Neuron (in vitro differentiated cells): ENCODE measurements at regions not wholly inside any gene's neighbourhood (a gene's known extent, or its start where the extent isn't known, plus 50 kb on each side); places are given as distances from the start of the nearest gene placed in this dataset.
A peak's percentile ranks its signal among the peaks of the same experiment; 100 is the strongest.

Source experiments
- H2AFZ ChIP-seq: one replicate; pipeline ENCODE4 v1.6.1; 2013; ENCODE audit warnings: low read depth, mild to moderate bottlenecking, inconsistent platforms, low read length, moderate library complexity
- H3K27me3 ChIP-seq: one replicate; pipeline ENCODE4 v1.6.1; 2013; ENCODE audit warnings: low read length; ENCODE audit not compliant: insufficient read depth
- H3K36me3 ChIP-seq: one replicate; pipeline ENCODE4 v1.6.1; 2013; ENCODE audit warnings: low read length; ENCODE audit not compliant: insufficient read depth
- H3K4me1 ChIP-seq: one replicate; pipeline ENCODE4 v1.6.1; 2013; ENCODE audit warnings: low read length; ENCODE audit not compliant: insufficient read depth
- H3K4me3 ChIP-seq: 2 replicates; pipeline ENCODE4 v1.5.1; 2013; ENCODE audit warnings: mild to moderate bottlenecking, low read length, moderate library complexity
- H3K9me3 ChIP-seq: one replicate; pipeline ENCODE4 v1.6.1; 2013; ENCODE audit warnings: low read length

- H3K27me3 ChIP-seq: no peaks in the 10 kb centered on the region
- H3K9me3 ChIP-seq: no peaks in the 10 kb centered on the region
- no peak overlapping the region for H3K4me3 ChIP-seq
- no peaks in the 10 kb centered on the region for H3K36me3 ChIP-seq
- H2AFZ ChIP-seq: no peak overlapping the region
- peaks cover 15% of the 10 kb centered on the region for H3K4me1 ChIP-seq
Observed at GRCh38 chr18:55877321-55877720, 289.3 kb upstream of the TCF4 start.

GRCh38 chr18:55876254-55876653, 288.3 kb upstream of the TCF4 start:
- Histone ChIP-seq H3K27me3 (no peaks in the 10 kb centered on the region), H2AFZ (no peak overlapping the region), H3K36me3 (no peaks in the 10 kb centered on the region), H3K4me1 (peaks cover 15% of the 10 kb centered on the region), H3K9me3 (no peaks in the 10 kb centered on the region), H3K4me3 (no peak overlapping the region)

- Histone ChIP-seq H2AFZ (no peak overlapping the region), H3K4me1 (peaks cover 15% of the 10 kb centered on the region), H3K4me3 (no peak overlapping the region), H3K9me3 (no peaks in the 10 kb centered on the region), H3K27me3 (no peaks in the 10 kb centered on the region), H3K36me3 (no peaks in the 10 kb centered on the region)
Observed at GRCh38 chr18:55875371-55875901, 287.4 kb upstream of the TCF4 start.

- Histone ChIP-seq H3K9me3 (no peaks in the 10 kb centered on the region), H2AFZ (no peak overlapping the region), H3K36me3 (no peaks in the 10 kb centered on the region), H3K4me1 (peaks cover 1% of the 10 kb centered on the region), H3K4me3 (no peak overlapping the region), H3K27me3 (no peaks in the 10 kb centered on the region)
Observed at GRCh38 chr18:55869556-55870501, 281.8 kb upstream of the TCF4 start.

GRCh38 chr18:55868909-55869308, 280.9 kb upstream of the TCF4 start:
- H3K36me3 ChIP-seq: no peaks in the 10 kb centered on the region
- H3K4me3 ChIP-seq: no peak overlapping the region
- H2AFZ ChIP-seq: no peak overlapping the region
- H3K9me3 ChIP-seq: no peaks in the 10 kb centered on the region
- H3K4me1 ChIP-seq: no peaks in the 10 kb centered on the region
- no peaks in the 10 kb centered on the region for H3K27me3 ChIP-seq

GRCh38 chr18:55866886-55867285, 278.9 kb upstream of the TCF4 start:
- Histone ChIP-seq H3K4me1 (no peaks in the 10 kb centered on the region), H3K27me3 (no peaks in the 10 kb centered on the region), H3K4me3 (no peak overlapping the region), H3K36me3 (no peaks in the 10 kb centered on the region), H2AFZ (no peak overlapping the region), H3K9me3 (no peaks in the 10 kb centered on the region)

- no peak overlapping the region for H2AFZ ChIP-seq
- H3K27me3 ChIP-seq: no peaks in the 10 kb centered on the region
- H3K4me3 ChIP-seq: no peak overlapping the region
- H3K4me1 ChIP-seq: no peaks in the 10 kb centered on the region
- H3K36me3 ChIP-seq: no peaks in the 10 kb centered on the region
- H3K9me3 ChIP-seq: no peaks in the 10 kb centered on the region
Observed at GRCh38 chr18:55866006-55866405, 278.0 kb upstream of the TCF4 start.

GRCh38 chr18:55864281-55864680, 276.3 kb upstream of the TCF4 start:
- Histone ChIP-seq H3K4me3 (no peak overlapping the region), H3K9me3 (no peaks in the 10 kb centered on the region), H2AFZ (no peak overlapping the region), H3K27me3 (no peaks in the 10 kb centered on the region), H3K4me1 (no peaks in the 10 kb centered on the region), H3K36me3 (no peaks in the 10 kb centered on the region)

- no peaks in the 10 kb centered on the region for H3K9me3 ChIP-seq
- no peak overlapping the region for H3K4me3 ChIP-seq
- no peaks in the 10 kb centered on the region for H3K27me3 ChIP-seq
- H2AFZ ChIP-seq: no peak overlapping the region
- H3K36me3 ChIP-seq: no peaks in the 10 kb centered on the region
- peaks cover 4% of the 10 kb centered on the region for H3K4me1 ChIP-seq
Observed at GRCh38 chr18:55863876-55864275, 275.9 kb upstream of the TCF4 start.

GRCh38 chr18:55863391-55863706, 275.4 kb upstream of the TCF4 start:
- H3K4me3 ChIP-seq: no peak overlapping the region
- H2AFZ ChIP-seq: no peak overlapping the region
- H3K4me1 ChIP-seq: peaks cover 9% of the 10 kb centered on the region
- no peaks in the 10 kb centered on the region for H3K36me3 ChIP-seq
- no peaks in the 10 kb centered on the region for H3K27me3 ChIP-seq
- no peaks in the 10 kb centered on the region for H3K9me3 ChIP-seq

GRCh38 chr18:55862693-55863390, 274.9 kb upstream of the TCF4 start:
- Histone ChIP-seq H3K36me3 (no peaks in the 10 kb centered on the region), H3K4me3 (no peak overlapping the region), H3K27me3 (no peaks in the 10 kb centered on the region), H2AFZ (no peak overlapping the region), H3K9me3 (no peaks in the 10 kb centered on the region), H3K4me1 (peaks cover 13% of the 10 kb centered on the region)

GRCh38 chr18:55861266-55861665, 273.3 kb upstream of the TCF4 start:
- H2AFZ ChIP-seq: no peak overlapping the region
- H3K9me3 ChIP-seq: no peaks in the 10 kb centered on the region
- H3K36me3 ChIP-seq: no peaks in the 10 kb centered on the region
- H3K4me1 ChIP-seq: peaks cover 14% of the 10 kb centered on the region
- H3K27me3 ChIP-seq: no peaks in the 10 kb centered on the region
- no peak overlapping the region for H3K4me3 ChIP-seq

- H3K27me3 ChIP-seq: no peaks in the 10 kb centered on the region
- peaks cover 15% of the 10 kb centered on the region for H3K4me1 ChIP-seq
- H2AFZ ChIP-seq: peak overlapping the region; percentile 69
- no peaks in the 10 kb centered on the region for H3K36me3 ChIP-seq
- H3K9me3 ChIP-seq: no peaks in the 10 kb centered on the region
- H3K4me3 ChIP-seq: no peak overlapping the region
Observed at GRCh38 chr18:55858661-55859515, 270.9 kb upstream of the TCF4 start.
